IMR-90 (cell line): ENCODE measurements at regions not wholly inside any gene's neighbourhood (a gene's known extent, or its start where the extent isn't known, plus 50 kb on each side); places are given as distances from the start of the nearest gene placed in this dataset.

Experiments
- ATAC-seq: fragments of 200-7000 bp; cut with Tn5 transposase; 2 replicates; pipeline ENCODE4 v1.9.1; 2020; ENCODE audit warnings: low read depth, mild to moderate bottlenecking, moderate library complexity
- BruUV-seq: library from RNA; stranded (reverse); fragments of 400-500 nt; replicated peaks from 2 replicates; lab custom pipeline; 2021; lab: Mats Ljungman, UMichigan
- CTCF ChIA-PET: fragments of 300-600 bp; formaldehyde crosslinking; extraction: SDS; loops from one replicate; lab custom pipeline; 2021; ENCODE audit warnings: antibody characterized with exemption; lab: Yijun Ruan, JAX
- POLR2A ChIA-PET: fragments of 300-600 bp; sonication (Branson Sonifier 250); formaldehyde crosslinking; loops from one replicate; lab custom pipeline; 2022; ENCODE audit warnings: antibody characterized with exemption; ENCODE audit not compliant: unreplicated experiment; lab: Charles Lee
- DNase-seq: peaks from one replicate; pipeline ENCODE4 v3.0.0; 2013
- H2AFZ ChIP-seq: replicated peaks from 2 replicates; pipeline ENCODE3; 2013; ENCODE audit warnings: low read length, mild to moderate bottlenecking; ENCODE audit not compliant: poor library complexity
- H2AK5ac ChIP-seq: 2 replicates; pipeline ENCODE4 v1.6.1; 2013; ENCODE audit warnings: low read depth, low read length, inconsistent platforms
- H2AK9ac ChIP-seq: replicated peaks from 2 replicates; pipeline ENCODE3; 2013; ENCODE audit warnings: mild to moderate bottlenecking, low read depth, low read length, moderate library complexity; ENCODE audit not compliant: poor library complexity
- H2BK120ac ChIP-seq: 2 replicates; pipeline ENCODE4 v1.6.1; 2013; ENCODE audit warnings: low read depth, low read length, inconsistent platforms
- H2BK15ac ChIP-seq: 3 replicates; pipeline ENCODE4 v1.6.1; 2013; ENCODE audit warnings: low read depth, low read length, inconsistent platforms
- H2BK20ac ChIP-seq: 2 replicates; pipeline ENCODE4 v1.6.1; 2013; ENCODE audit warnings: low read depth, mild to moderate bottlenecking, inconsistent platforms, low read length, moderate library complexity
- H2BK5ac ChIP-seq: 2 replicates; pipeline ENCODE4 v1.6.1; 2013; ENCODE audit warnings: mild to moderate bottlenecking, low read depth, low read length, inconsistent platforms; ENCODE audit not compliant: poor library complexity, severe bottlenecking
- H3K14ac ChIP-seq: replicated peaks from 2 replicates; pipeline ENCODE4 v1.6.1; 2013; ENCODE audit warnings: low read depth, low read length, inconsistent platforms
- H3K18ac ChIP-seq: 2 replicates; pipeline ENCODE4 v1.6.1; 2013; ENCODE audit warnings: low read depth, low read length, control low read depth
- H3K23ac ChIP-seq: 2 replicates; pipeline ENCODE4 v1.6.1; 2013; ENCODE audit warnings: low read depth, low read length, inconsistent platforms
- H3K27ac ChIP-seq: 2 replicates; pipeline ENCODE4 v1.5.1; 2013; ENCODE audit warnings: mild to moderate bottlenecking, control low read depth, low read length; ENCODE audit not compliant: insufficient read depth
- H3K27me3 ChIP-seq: 2 replicates; pipeline ENCODE4 v1.6.1; 2013; ENCODE audit warnings: low read length; ENCODE audit not compliant: control insufficient read depth, insufficient read depth
- H3K36me3 ChIP-seq: 2 replicates; pipeline ENCODE4 v1.6.1; 2013; ENCODE audit warnings: low read length, mixed read lengths; ENCODE audit not compliant: control insufficient read depth, insufficient read depth
- H3K4ac ChIP-seq: 2 replicates; pipeline ENCODE4 v1.6.1; 2013; ENCODE audit warnings: low read depth, low read length, inconsistent platforms
- H3K4me1 ChIP-seq: 2 replicates; pipeline ENCODE4 v1.6.1; 2013; ENCODE audit warnings: low read length, mixed read lengths; ENCODE audit not compliant: control insufficient read depth, insufficient read depth
- H3K4me2 ChIP-seq: 2 replicates; pipeline ENCODE4 v1.6.1; 2013; ENCODE audit warnings: low read depth, mild to moderate bottlenecking, control low read depth, low read length, moderate library complexity
- H3K4me3 ChIP-seq: 2 replicates; pipeline ENCODE4 v1.5.1; 2013; ENCODE audit warnings: low read depth, mild to moderate bottlenecking, control low read depth, low read length, moderate library complexity; ENCODE audit not compliant: insufficient read depth
- H3K56ac ChIP-seq: 2 replicates; pipeline ENCODE4 v1.6.1; 2013; ENCODE audit warnings: low read length, inconsistent platforms; ENCODE audit not compliant: insufficient read depth; ENCODE audit errors: extremely low read depth
- H3K79me1 ChIP-seq, 2 experiments: 2 replicates each; pipeline ENCODE4 v1.6.1; 2013; ENCODE audit warnings: low read length in 2 of 2, inconsistent platforms in 1 of 2, low read depth in 1 of 2
- H3K9ac ChIP-seq: 2 replicates; pipeline ENCODE4 v1.6.1; 2013; ENCODE audit warnings: low read depth, low read length, control low read depth
- H3K9me1 ChIP-seq: 2 replicates; pipeline ENCODE4 v1.6.1; 2013; ENCODE audit warnings: low read length, inconsistent platforms; ENCODE audit not compliant: insufficient read depth
- H3K9me3 ChIP-seq: 2 replicates; pipeline ENCODE4 v1.6.1; 2013; ENCODE audit warnings: low read length; ENCODE audit not compliant: control insufficient read depth, insufficient read depth
- H4K20me1 ChIP-seq: 2 replicates; pipeline ENCODE4 v1.6.1; 2013; ENCODE audit warnings: low read length, inconsistent platforms; ENCODE audit not compliant: insufficient read depth
- H4K5ac ChIP-seq: 2 replicates; pipeline ENCODE4 v1.6.1; 2013; ENCODE audit warnings: mild to moderate bottlenecking, low read depth, low read length, control low read depth
- H4K8ac ChIP-seq, 2 experiments: 2 replicates each; pipeline ENCODE4 v1.6.1; 2013; ENCODE audit warnings: low read depth in 2 of 2, low read length in 2 of 2, control low read depth in 1 of 2, inconsistent platforms in 1 of 2
- H4K91ac ChIP-seq: 2 replicates; pipeline ENCODE4 v1.6.1; 2013; ENCODE audit warnings: low read depth, low read length, inconsistent platforms; ENCODE audit not compliant: insufficient read depth
- BHLHE40 ChIP-seq: fragments of 150-350 bp; IDR thresholded peaks from 2 replicates; pipeline ENCODE4 v1.6.1; 2016; ENCODE audit warnings: mild to moderate bottlenecking, low read depth, low read length
- MAFK ChIP-seq: IDR thresholded peaks from 2 replicates; pipeline ENCODE4 v1.6.1; 2012; ENCODE audit warnings: low read depth, low read length, improper control_type of control experiment
- POLR2A ChIP-seq: IDR thresholded peaks from 2 replicates; pipeline ENCODE4 v1.6.1; 2012; ENCODE audit warnings: mild to moderate bottlenecking, low read depth, low read length
- SMC3 ChIP-seq: fragments of 150-350 bp; IDR thresholded peaks from 2 replicates; pipeline ENCODE4 v1.6.1; 2016; ENCODE audit warnings: low read depth, mild to moderate bottlenecking, antibody characterized with exemption, low read length, moderate library complexity
- WGBS, 2 experiments: methylation state at CpG; one replicate each; pipeline versions ENCODE4 v1.1.5 to v1.1.7; 2013; ENCODE audit warnings: missing lambda C conversion rate in 2 of 2; ENCODE audit not compliant: insufficient read length in 1 of 2; ENCODE audit errors: extremely low coverage in 2 of 2; 5-methylcytosine and 5-hydroxymethylcytosine counted together
- dilution Hi-C: fragments of 300-500 bp; cut with HindIII; formaldehyde crosslinking; loops from one replicate; pipeline ENCODE4 v1.14.3; 2018; ENCODE audit warnings: low sequenced_read_pairs; ENCODE audit not compliant: unreplicated experiment
- in situ Hi-C: fragments of 300-500 bp; cut with MboI; formaldehyde crosslinking; loops from 3 replicates; pipeline ENCODE4 v1.14.3; 2019; ENCODE audit warnings: low sequenced_read_pairs, inconsistent platforms, mixed read lengths
- intact Hi-C: fragments of 100-400 bp; cut with micrococcal nuclease; formaldehyde crosslinking; loops from 2 replicates; pipeline ENCODE4 v1.10.0; 2022

DNA sequence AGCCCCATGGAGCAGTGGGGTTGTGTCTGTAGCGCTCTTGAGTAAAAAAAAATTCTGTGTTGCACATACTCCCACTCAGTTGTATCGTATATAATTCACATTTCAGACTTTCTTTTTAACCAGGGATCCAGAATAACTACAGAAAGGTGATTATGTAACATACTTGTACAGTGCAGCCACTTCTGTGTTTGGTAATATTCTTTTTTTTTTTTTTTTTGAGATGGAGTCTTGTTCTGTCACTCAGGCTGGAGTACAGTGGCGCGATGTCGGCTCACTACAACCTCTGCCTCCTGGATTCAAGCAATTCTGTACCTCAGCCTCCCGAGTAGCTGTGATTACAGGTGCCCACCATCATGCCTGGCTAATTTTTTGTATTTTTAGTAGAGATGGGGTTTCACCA is 82.4 kb upstream of the MACF1 start:
- Histone ChIP-seq H3K4me1 (peaks cover 15% of the 10 kb centered on the region), H3K9me1 (peaks cover 18% of the 10 kb centered on the region), H2BK120ac (no peak overlapping the region), H3K4me3 (no peak overlapping the region), H4K20me1 (peaks cover 47% of the 10 kb centered on the region), H3K27ac (no peak overlapping the region), H3K14ac (no peak overlapping the region), H2AK9ac (no peak overlapping the region), H2BK15ac (no peak overlapping the region), H3K18ac (no peak overlapping the region), H2AFZ (no peak overlapping the region), H3K27me3 (no peaks in the 10 kb centered on the region), H3K23ac (no peak overlapping the region), H4K5ac (no peak overlapping the region), H4K91ac (no peak overlapping the region), H2AK5ac (no peak overlapping the region), H3K9ac (no peak overlapping the region), H3K9me3 (no peaks in the 10 kb centered on the region), H3K79me1 (peaks cover 14 to 77% of the 10 kb centered on the region in 2 experiments), H3K36me3 (peaks cover 4% of the 10 kb centered on the region; the same call in 1 of the 2 replicates), H3K56ac (no peak overlapping the region), H2BK5ac (no peak overlapping the region), H4K8ac (no peak overlapping the region), H3K4me2 (no peak overlapping the region), H3K4ac (no peak overlapping the region), H2BK20ac (no peak overlapping the region)
- no peak for ATAC-seq
- dilution Hi-C loops (no loop called here), intact Hi-C loops (no loop called here), in situ Hi-C loops (no loop called here)
- DNase-seq, result no peak
- POLR2A ChIA-PET, result no interaction called here
- TF ChIP-seq POLR2A, result no peak
- TF ChIP-seq MAFK, result no peak
- TF ChIP-seq BHLHE40, result no peak
- no peak for TF ChIP-seq SMC3
- CTCF ChIA-PET, result no interaction called here
- WGBS, 2 experiments, result no CpG with 5 or more reads among the region's 6 CpGs
- no TSS peak for BruUV-seq
